Ovary (tissue), 7 donors: ENCODE measurements at regions not wholly inside any gene's neighbourhood (a gene's known extent, or its start where the extent isn't known, plus 50 kb on each side); places are given as distances from the start of the nearest gene placed in this dataset.

ENCODE experiments used
- DNase-seq, 5 donors: peaks; one replicate each; pipeline ENCODE4 v3.0.0-alpha.2; 2019 to 2020
- H3K27ac ChIP-seq, 2 donors: fragments of 200-600 bp; one replicate each; pipeline versions ENCODE4 v1.5.1 to v1.8.0; 2019 to 2022
- H3K27me3 ChIP-seq: fragments of 200-600 bp; one replicate; pipeline ENCODE4 v1.8.0; 2022
- H3K36me3 ChIP-seq: fragments of 200-600 bp; sonication (generic); one replicate; pipeline ENCODE4 v1.5.1; 2019
- H3K4me1 ChIP-seq: one replicate; pipeline ENCODE4 v1.8.1; 2013; ENCODE audit warnings: mild to moderate bottlenecking, moderate library complexity; ENCODE audit not compliant: insufficient read depth
- H3K4me3 ChIP-seq: fragments of 200-600 bp; sonication (generic); one replicate; pipeline ENCODE4 v1.5.1; 2017
- H3K9me3 ChIP-seq, 2 donors: fragments of 200-600 bp in 1 of 2; sonication (generic) in 1 of 2; one replicate each; pipeline versions ENCODE4 v1.5.1 to v1.8.1; 2013 to 2019; ENCODE audit warnings: mild to moderate bottlenecking in 1 of 2, moderate library complexity in 1 of 2
- EP300 ChIP-seq: sonication (generic); formaldehyde crosslinking; IDR thresholded peaks from one replicate; pipeline ENCODE4 v1.6.1; 2017; ENCODE audit warnings: antibody characterized with exemption
- POLR2A ChIP-seq: fragments of 450-650 bp; IDR thresholded peaks from one replicate; pipeline ENCODE4 v1.6.1; 2017; ENCODE audit warnings: antibody characterized with exemption, mild to moderate bottlenecking, moderate library complexity
- WGBS, 3 donors: extraction: QIAGEN DNeasy Blood & Tissue Kit in 1 of 3; methylation state at CpG; one replicate each; pipeline versions ENCODE4 v1.1.5 to v1.1.7; 2013 to 2017; 5-methylcytosine and 5-hydroxymethylcytosine counted together
- intact Hi-C, 4 donors: fragments of 100-400 bp; cut with DNase I; formaldehyde crosslinking; loops; one replicate each; pipeline versions ENCODE4 v1.11.0 to v1.15.1; 2022 to 2023
- TF ChIP-seq, protein P1 (sequence below), 3 donors: fragments of 450-650 bp in 2 of 3; fragments of 200-600 bp in 1 of 3; IDR thresholded peaks; one replicate each; pipeline versions ENCODE4 v1.5.1 to v1.8.0; 2016 to 2022; ENCODE audit warnings: antibody characterized with exemption in 3 of 3, mild to moderate bottlenecking in 1 of 3
- donor health status: DM: no; HTN: no; CAD: no; lungs with moderate emphysema.
- donor health status: DM: no; HTN: no; CAD: no.
- donor health status: Bipolar disorder and iron deficiency.
- donor health status: DM: no; HTN: no; CAD: no.
- donor health status: DM: yes; HTN: yes; CAD: no.

DNA sequence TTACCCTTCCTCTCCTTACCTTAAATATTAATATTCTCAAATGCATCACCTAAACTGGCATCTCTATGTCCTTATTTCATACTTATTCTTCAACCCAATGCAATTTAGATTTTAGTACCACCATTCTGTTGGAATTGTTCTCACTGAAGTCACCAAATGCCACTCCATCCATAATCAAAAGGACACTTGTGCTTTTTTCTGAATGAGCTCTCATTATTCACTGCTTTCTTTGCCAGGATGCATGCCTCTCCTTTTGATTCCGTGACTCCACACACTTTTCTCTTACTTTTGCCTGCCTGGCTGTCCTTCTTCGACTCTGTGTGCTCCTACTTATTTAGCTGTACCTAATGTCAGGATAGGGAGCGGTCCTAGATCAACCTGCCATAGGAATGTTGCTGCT is 633.1 kb upstream of the BOD1L1 start:
- whole genome bisulfite sequencing, 3 donors = 74 to 84% (median 76%) methylated on average over 3 of the region's 3 CpGs
- no peaks in the 10 kb centered on the region for H3K4me1 ChIP-seq
- no peak for DNase-seq
- no peaks in the 10 kb centered on the region for H3K27me3 ChIP-seq
- no peak overlapping the region for H3K27ac ChIP-seq
- no peaks in the 10 kb centered on the region for H3K36me3 ChIP-seq
- intact Hi-C loops = no loop called here
- no peaks in the 10 kb centered on the region for H3K9me3 ChIP-seq
- no peak overlapping the region for H3K4me3 ChIP-seq
- TF ChIP-seq, protein P1, sequence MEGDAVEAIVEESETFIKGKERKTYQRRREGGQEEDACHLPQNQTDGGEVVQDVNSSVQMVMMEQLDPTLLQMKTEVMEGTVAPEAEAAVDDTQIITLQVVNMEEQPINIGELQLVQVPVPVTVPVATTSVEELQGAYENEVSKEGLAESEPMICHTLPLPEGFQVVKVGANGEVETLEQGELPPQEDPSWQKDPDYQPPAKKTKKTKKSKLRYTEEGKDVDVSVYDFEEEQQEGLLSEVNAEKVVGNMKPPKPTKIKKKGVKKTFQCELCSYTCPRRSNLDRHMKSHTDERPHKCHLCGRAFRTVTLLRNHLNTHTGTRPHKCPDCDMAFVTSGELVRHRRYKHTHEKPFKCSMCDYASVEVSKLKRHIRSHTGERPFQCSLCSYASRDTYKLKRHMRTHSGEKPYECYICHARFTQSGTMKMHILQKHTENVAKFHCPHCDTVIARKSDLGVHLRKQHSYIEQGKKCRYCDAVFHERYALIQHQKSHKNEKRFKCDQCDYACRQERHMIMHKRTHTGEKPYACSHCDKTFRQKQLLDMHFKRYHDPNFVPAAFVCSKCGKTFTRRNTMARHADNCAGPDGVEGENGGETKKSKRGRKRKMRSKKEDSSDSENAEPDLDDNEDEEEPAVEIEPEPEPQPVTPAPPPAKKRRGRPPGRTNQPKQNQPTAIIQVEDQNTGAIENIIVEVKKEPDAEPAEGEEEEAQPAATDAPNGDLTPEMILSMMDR (IDR thresholded peaks at IDR 0.05) = no peak
- TF ChIP-seq EP300 (no peak), POLR2A (no peak)

DNA sequence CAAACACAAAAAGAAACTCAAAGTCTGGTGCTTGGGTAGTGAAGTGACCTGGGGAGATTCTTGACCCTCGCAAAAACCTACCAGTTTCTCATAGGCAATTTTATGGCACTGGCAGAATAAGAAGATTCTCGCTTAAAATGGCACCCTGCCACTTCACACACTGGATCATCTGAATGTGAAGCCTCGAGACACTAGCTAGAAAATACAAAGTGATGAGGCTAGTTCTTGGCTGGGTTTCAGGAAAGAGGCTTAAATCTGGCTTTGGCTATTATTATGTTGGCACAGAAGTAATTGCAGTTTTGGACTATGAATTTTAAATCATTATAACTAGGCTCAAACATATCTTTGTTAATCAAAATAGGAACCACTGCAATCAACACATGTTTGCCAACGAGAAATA is 634.7 kb upstream of the BOD1L1 start:
- WGBS, 3 donors = 54 to 64% (median 59%) methylated on average over 4 of the region's 4 CpGs
- no peaks in the 10 kb centered on the region for H3K9me3 ChIP-seq
- H3K27me3 ChIP-seq = no peaks in the 10 kb centered on the region
- no peaks in the 10 kb centered on the region for H3K4me1 ChIP-seq
- no peak overlapping the region for H3K27ac ChIP-seq
- no peaks in the 10 kb centered on the region for H3K36me3 ChIP-seq
- TF ChIP-seq, protein P1 (IDR thresholded peaks at IDR 0.05) = no peak
- TF ChIP-seq EP300 = no peak
- no peak for TF ChIP-seq POLR2A
- no peak for DNase-seq
- no peak overlapping the region for H3K4me3 ChIP-seq
- intact Hi-C loops = no loop called here

DNA sequence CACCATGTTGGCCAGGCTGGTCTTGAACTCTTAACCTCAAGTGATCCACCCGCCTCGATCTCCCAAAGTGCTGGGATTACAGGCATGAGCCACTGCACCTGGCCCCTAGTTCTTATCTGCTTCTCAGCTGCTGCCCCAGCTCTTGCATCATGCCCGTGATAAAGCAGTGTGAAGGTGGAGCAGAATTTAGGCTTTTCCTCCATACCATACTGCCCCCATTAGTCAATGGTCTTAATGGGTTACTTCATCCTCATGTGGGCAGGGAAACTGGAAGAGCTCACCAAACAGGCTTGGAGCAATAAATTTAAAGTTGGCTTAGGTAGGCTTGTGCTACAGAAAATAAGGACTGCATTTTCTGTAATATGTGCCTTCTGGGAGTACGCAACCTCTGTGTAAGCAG is 636.9 kb upstream of the BOD1L1 start:
- Histone ChIP-seq H3K36me3 (no peaks in the 10 kb centered on the region), H3K27me3 (no peaks in the 10 kb centered on the region), H3K27ac (no peak overlapping the region), H3K4me3 (no peak overlapping the region), H3K4me1 (no peaks in the 10 kb centered on the region), H3K9me3 (no peaks in the 10 kb centered on the region)
- intact Hi-C loops = no loop called here
- DNase-seq = no peak
- 72 to 88% (median 75%) methylated on average over 4 of the region's 4 CpGs for WGBS, 3 donors
- TF ChIP-seq POLR2A = no peak
- TF ChIP-seq, protein P1 (IDR thresholded peaks at IDR 0.05) = no peak
- TF ChIP-seq EP300 = no peak

DNA sequence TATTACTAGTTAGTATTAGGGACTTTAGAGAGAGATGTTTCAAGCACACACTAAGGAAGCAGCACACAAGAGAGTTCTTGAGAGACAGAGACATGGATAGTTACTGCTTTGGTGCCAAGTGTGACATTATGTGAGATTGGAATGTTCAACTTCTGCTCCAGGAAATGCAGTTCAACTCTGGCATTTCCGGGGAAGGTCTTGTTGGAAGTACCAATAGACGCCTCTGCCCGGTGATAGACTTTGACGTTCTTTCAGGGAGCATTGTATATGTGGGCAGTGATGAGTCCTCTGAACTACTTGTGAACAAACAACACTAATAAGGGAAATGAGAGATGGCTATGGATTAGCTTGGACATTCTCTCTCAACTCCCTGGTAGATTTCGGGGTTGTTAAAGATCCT is 638.1 kb upstream of the BOD1L1 start:
- 87 to 89% (median 87%) methylated on average over 5 of the region's 5 CpGs for WGBS, 3 donors
- no peaks in the 10 kb centered on the region for H3K4me1 ChIP-seq
- no peak overlapping the region for H3K4me3 ChIP-seq
- TF ChIP-seq POLR2A (no peak), EP300 (no peak)
- TF ChIP-seq, protein P1 (IDR thresholded peaks at IDR 0.05) = no peak
- DNase-seq = no peak
- H3K27me3 ChIP-seq = no peaks in the 10 kb centered on the region
- no peaks in the 10 kb centered on the region for H3K9me3 ChIP-seq
- intact Hi-C loops = no loop called here
- H3K27ac ChIP-seq = no peak overlapping the region
- H3K36me3 ChIP-seq = no peaks in the 10 kb centered on the region
